ENCODE measurements at regions not wholly inside any gene's neighbourhood (a gene's known extent, or its start where the extent isn't known, plus 50 kb on each side); places are given as distances from the start of the nearest gene placed in this dataset.

- no peak for TF ChIP-seq POLR2A (IDR thresholded peaks at IDR 0.05)
- no peak for TF ChIP-seq CTCF (IDR thresholded peaks at IDR 0.05)
These were observed 51.6 kb downstream of the RBFOX3 start for GRCh38 chr17:79559111-79559887.
